ENCODE measurements at regions not wholly inside any gene's neighbourhood (a gene's known extent, or its start where the extent isn't known, plus 50 kb on each side); places are given as distances from the start of the nearest gene placed in this dataset.

DNA sequence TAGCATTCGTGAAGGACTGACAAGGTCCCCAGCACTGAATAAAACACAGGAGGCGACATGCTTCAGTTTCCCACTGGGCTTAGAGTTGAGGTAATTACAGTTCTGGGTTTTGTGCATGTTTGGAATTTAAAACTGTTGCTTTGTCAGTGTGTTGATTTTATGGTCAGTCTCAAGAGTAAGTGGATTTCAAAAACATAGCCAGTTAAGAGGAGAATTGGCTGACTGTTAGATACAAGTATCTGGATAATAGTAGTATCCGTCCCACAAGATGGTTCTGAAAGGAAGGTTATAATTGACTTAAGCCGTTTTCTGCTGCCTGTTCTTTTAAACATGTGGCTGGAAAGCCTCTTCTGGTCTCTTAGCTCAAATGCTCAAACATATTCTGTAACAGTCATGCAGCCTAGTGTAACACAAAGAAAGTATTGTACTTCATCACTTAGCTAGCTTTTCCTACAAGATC lies 170.9 kb downstream of the POLR1F start:
- TF ChIP-seq, protein P1, sequence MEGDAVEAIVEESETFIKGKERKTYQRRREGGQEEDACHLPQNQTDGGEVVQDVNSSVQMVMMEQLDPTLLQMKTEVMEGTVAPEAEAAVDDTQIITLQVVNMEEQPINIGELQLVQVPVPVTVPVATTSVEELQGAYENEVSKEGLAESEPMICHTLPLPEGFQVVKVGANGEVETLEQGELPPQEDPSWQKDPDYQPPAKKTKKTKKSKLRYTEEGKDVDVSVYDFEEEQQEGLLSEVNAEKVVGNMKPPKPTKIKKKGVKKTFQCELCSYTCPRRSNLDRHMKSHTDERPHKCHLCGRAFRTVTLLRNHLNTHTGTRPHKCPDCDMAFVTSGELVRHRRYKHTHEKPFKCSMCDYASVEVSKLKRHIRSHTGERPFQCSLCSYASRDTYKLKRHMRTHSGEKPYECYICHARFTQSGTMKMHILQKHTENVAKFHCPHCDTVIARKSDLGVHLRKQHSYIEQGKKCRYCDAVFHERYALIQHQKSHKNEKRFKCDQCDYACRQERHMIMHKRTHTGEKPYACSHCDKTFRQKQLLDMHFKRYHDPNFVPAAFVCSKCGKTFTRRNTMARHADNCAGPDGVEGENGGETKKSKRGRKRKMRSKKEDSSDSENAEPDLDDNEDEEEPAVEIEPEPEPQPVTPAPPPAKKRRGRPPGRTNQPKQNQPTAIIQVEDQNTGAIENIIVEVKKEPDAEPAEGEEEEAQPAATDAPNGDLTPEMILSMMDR (optimal IDR thresholded peaks at IDR 0.05 in 1 of 3, IDR thresholded peaks at IDR 0.05 in 1 of 3, conservative IDR thresholded peaks at IDR 0.05 in 1 of 3; ENCODE audit: extremely low read depth in 1 of 3, insufficient read depth in 2 of 3, low read length in 3 of 3): no peak
- no peak for TF ChIP-seq EZH2 (IDR thresholded peaks at IDR 0.05; ENCODE audit: low read length)
